Right cardiac atrium (tissue), 5 donors: ENCODE measurements at regions not wholly inside any gene's neighbourhood (a gene's known extent, or its start where the extent isn't known, plus 50 kb on each side); places are given as distances from the start of the nearest gene placed in this dataset.

Experiments
- ATAC-seq, 2 donors: fragments of 200-7000 bp; cut with Tn5 transposase; one replicate each; pipeline versions ENCODE4 v1.8.0 to v1.9.1; 2020; ENCODE audit warnings: moderate library complexity in 2 of 2, mild to moderate bottlenecking in 1 of 2
- DNase-seq, 3 donors: peaks; one replicate each; pipeline ENCODE4 v3.0.0-alpha.2; 2020
- H3K27ac ChIP-seq: one replicate; pipeline ENCODE4 v1.5.1; 2013; ENCODE audit warnings: mild to moderate bottlenecking, low read length, control low read depth, moderate library complexity
- H3K27me3 ChIP-seq: one replicate; pipeline ENCODE4 v1.6.1; 2013; ENCODE audit not compliant: control insufficient read depth, insufficient read depth
- H3K4me1 ChIP-seq: one replicate; pipeline ENCODE4 v1.6.1; 2013; ENCODE audit warnings: low read length; ENCODE audit not compliant: control insufficient read depth, insufficient read depth
- H3K4me3 ChIP-seq: one replicate; pipeline ENCODE4 v1.5.1; 2013; ENCODE audit warnings: low read length, control low read depth
- H3K9me3 ChIP-seq: one replicate; pipeline ENCODE4 v1.6.1; 2013; ENCODE audit warnings: low read length; ENCODE audit not compliant: control insufficient read depth
- WGBS: extraction: QIAGEN DNeasy Blood & Tissue Kit; methylation state at CpG from one replicate; pipeline ENCODE4 v1.1.7; 2013; 5-methylcytosine and 5-hydroxymethylcytosine counted together
- intact Hi-C, 4 donors: fragments of 100-400 bp; cut with DNase I; formaldehyde crosslinking; loops; one replicate each; pipeline versions ENCODE4 v1.11.0 to v1.14.0; 2022 to 2023
- donor health status: healthy with polysubstance abuse.
- donor health status: DM: no; HTN: yes; CAD: no.
- donor health status: DM: no; HTN: no; CAD: no.
- donor health status: DM: no; HTN: yes; CAD: no; lungs with severe emphysema.
- donor health status: DM: yes; HTN: yes; CAD: no.

GRCh38 chr6:114592506-114592905, 249.7 kb upstream of the HS3ST5 start:
- H3K4me1 ChIP-seq = no peaks in the 10 kb centered on the region
- intact Hi-C loops = no loop called here
- ATAC-seq = no peak
- H3K27me3 ChIP-seq = no peaks in the 10 kb centered on the region
- 69% methylated on average over 4 of the region's 4 CpGs for WGBS
- no peak overlapping the region for H3K27ac ChIP-seq
- no peaks in the 10 kb centered on the region for H3K9me3 ChIP-seq
- DNase-seq = no peak
- no peak overlapping the region for H3K4me3 ChIP-seq

- no peaks in the 10 kb centered on the region for H3K27me3 ChIP-seq
- intact Hi-C loops = no loop called here
- ATAC-seq (no peak), DNase-seq (no peak)
- H3K4me1 ChIP-seq = no peaks in the 10 kb centered on the region
- H3K9me3 ChIP-seq = no peaks in the 10 kb centered on the region
- WGBS = 51% methylated on average over 5 of the region's 5 CpGs
- H3K27ac ChIP-seq = no peak overlapping the region
- H3K4me3 ChIP-seq = no peak overlapping the region
These were observed 245.9 kb upstream of the HS3ST5 start for GRCh38 chr6:114588726-114589125.

- no peak for DNase-seq
- ATAC-seq = no peak
- 55% methylated on average over 2 of the region's 2 CpGs for WGBS
- Histone ChIP-seq H3K4me1 (no peaks in the 10 kb centered on the region), H3K27ac (no peak overlapping the region), H3K4me3 (no peak overlapping the region), H3K27me3 (no peaks in the 10 kb centered on the region), H3K9me3 (no peaks in the 10 kb centered on the region)
- intact Hi-C loops = no loop called here
These were observed 243.5 kb upstream of the HS3ST5 start for GRCh38 chr6:114586298-114586697.

GRCh38 chr6:114581293-114581692, 238.5 kb upstream of the HS3ST5 start:
- intact Hi-C loops = no loop called here
- DNase-seq = no peak
- no peak overlapping the region for H3K4me3 ChIP-seq
- no peaks in the 10 kb centered on the region for H3K9me3 ChIP-seq
- H3K27ac ChIP-seq = no peak overlapping the region
- no peaks in the 10 kb centered on the region for H3K27me3 ChIP-seq
- no peaks in the 10 kb centered on the region for H3K4me1 ChIP-seq
- WGBS = 63% methylated on average over 2 of the region's 2 CpGs
- no peak for ATAC-seq

- DNase-seq (no peak), ATAC-seq (no peak)
- Histone ChIP-seq H3K27me3 (no peaks in the 10 kb centered on the region), H3K9me3 (no peaks in the 10 kb centered on the region), H3K27ac (no peak overlapping the region), H3K4me3 (no peak overlapping the region), H3K4me1 (no peaks in the 10 kb centered on the region)
- intact Hi-C loops = no loop called here
- WGBS = 68% methylated on average over 3 of the region's 3 CpGs
These were observed 238.1 kb upstream of the HS3ST5 start for GRCh38 chr6:114580882-114581281.

GRCh38 chr6:114579486-114579885, 236.7 kb upstream of the HS3ST5 start:
- H3K4me3 ChIP-seq = no peak overlapping the region
- H3K27ac ChIP-seq = no peak overlapping the region
- intact Hi-C loops = no loop called here
- H3K9me3 ChIP-seq = no peaks in the 10 kb centered on the region
- no peaks in the 10 kb centered on the region for H3K4me1 ChIP-seq
- no peak for DNase-seq
- no peaks in the 10 kb centered on the region for H3K27me3 ChIP-seq
- no peak for ATAC-seq

GRCh38 chr6:114577109-114577508, 234.3 kb upstream of the HS3ST5 start:
- intact Hi-C loops = no loop called here
- H3K9me3 ChIP-seq = no peaks in the 10 kb centered on the region
- WGBS = 44% methylated on average over 1 of the region's 1 CpG
- H3K4me1 ChIP-seq = no peaks in the 10 kb centered on the region
- no peak overlapping the region for H3K4me3 ChIP-seq
- ATAC-seq = no peak
- no peak overlapping the region for H3K27ac ChIP-seq
- H3K27me3 ChIP-seq = no peaks in the 10 kb centered on the region
- DNase-seq = no peak

GRCh38 chr6:114576330-114576729, 233.5 kb upstream of the HS3ST5 start:
- no peak overlapping the region for H3K27ac ChIP-seq
- intact Hi-C loops = no loop called here
- H3K4me3 ChIP-seq = no peak overlapping the region
- no peaks in the 10 kb centered on the region for H3K27me3 ChIP-seq
- no peaks in the 10 kb centered on the region for H3K9me3 ChIP-seq
- 70% methylated on average over 4 of the region's 4 CpGs for WGBS
- no peak for DNase-seq
- ATAC-seq = no peak
- H3K4me1 ChIP-seq = no peaks in the 10 kb centered on the region

- no peak overlapping the region for H3K27ac ChIP-seq
- H3K9me3 ChIP-seq = no peaks in the 10 kb centered on the region
- H3K4me1 ChIP-seq = no peaks in the 10 kb centered on the region
- WGBS = 70% methylated on average over 3 of the region's 3 CpGs
- intact Hi-C loops = no loop called here
- DNase-seq (no peak), ATAC-seq (no peak)
- no peak overlapping the region for H3K4me3 ChIP-seq
- no peaks in the 10 kb centered on the region for H3K27me3 ChIP-seq
These were observed 226.8 kb upstream of the HS3ST5 start for GRCh38 chr6:114569669-114570068.

GRCh38 chr6:114564302-114564933, 221.6 kb upstream of the HS3ST5 start:
- H3K27me3 ChIP-seq = no peaks in the 10 kb centered on the region
- ATAC-seq (no peak), DNase-seq (no peak)
- intact Hi-C loops = no loop called here
- H3K27ac ChIP-seq = no peak overlapping the region
- WGBS = 80% methylated on average over 9 of the region's 9 CpGs
- H3K4me3 ChIP-seq = no peak overlapping the region
- no peaks in the 10 kb centered on the region for H3K4me1 ChIP-seq
- no peaks in the 10 kb centered on the region for H3K9me3 ChIP-seq

GRCh38 chr6:114559419-114559818, 216.6 kb upstream of the HS3ST5 start:
- ATAC-seq (no peak), DNase-seq (no peak)
- intact Hi-C loops = no loop called here
- WGBS = 25% methylated on average over 1 of the region's 1 CpG
- H3K27me3 ChIP-seq = no peaks in the 10 kb centered on the region
- H3K9me3 ChIP-seq = no peaks in the 10 kb centered on the region
- H3K4me3 ChIP-seq = no peak overlapping the region
- no peak overlapping the region for H3K27ac ChIP-seq
- H3K4me1 ChIP-seq = no peaks in the 10 kb centered on the region

GRCh38 chr6:114558153-114558552, 215.3 kb upstream of the HS3ST5 start:
- Histone ChIP-seq H3K9me3 (no peaks in the 10 kb centered on the region), H3K4me3 (no peak overlapping the region), H3K27ac (no peak overlapping the region), H3K4me1 (no peaks in the 10 kb centered on the region), H3K27me3 (no peaks in the 10 kb centered on the region)
- intact Hi-C loops = no loop called here
- DNase-seq = no peak
- ATAC-seq = no peak
